Cerebellar cortex (tissue), 1 donor: ENCODE measurements at regions not wholly inside any gene's neighbourhood (a gene's known extent, or its start where the extent isn't known, plus 50 kb on each side); places are given as distances from the start of the nearest gene placed in this dataset.
"Not testable (repeated sequence)": the region's sequence is repeated elsewhere in the genome, so short reads cannot be mapped to it uniquely, and the experiment has no call there.

Experiments used
- DNase-seq: peaks from one replicate; pipeline ENCODE4 v3.0.0-alpha.2; 2015; ENCODE audit warnings: low spot score

GRCh38 chr16:87100306-87101058 lies 216.7 kb downstream of the C16orf95 start:
- DNase-seq, result no peak

- no peak for DNase-seq
Observed at GRCh38 chr16:87101903-87102302, 215.3 kb downstream of the C16orf95 start.

- DNase-seq, result no peak
Observed at GRCh38 chr16:87107201-87107600, 210.0 kb downstream of the C16orf95 start.

GRCh38 chr16:87108278-87108677 lies 208.9 kb downstream of the C16orf95 start:
- DNase-seq, result no peak

GRCh38 chr16:87108941-87109340 lies 208.3 kb downstream of the C16orf95 start:
- no peak for DNase-seq

- DNase-seq, result no peak
Observed at GRCh38 chr16:87114832-87115231, 202.4 kb downstream of the C16orf95 start.

- no peak for DNase-seq
Observed at GRCh38 chr16:87115646-87116045, 201.5 kb downstream of the C16orf95 start.

- DNase-seq, result no peak
Observed at GRCh38 chr16:87117936-87118335, 199.3 kb downstream of the C16orf95 start.

- DNase-seq, result no peak
Observed at GRCh38 chr16:87119168-87119567, 198.0 kb downstream of the C16orf95 start.

GRCh38 chr16:87119748-87120147 lies 197.4 kb downstream of the C16orf95 start:
- DNase-seq, result no peak

- DNase-seq, result no peak
Observed at GRCh38 chr16:87121816-87122215, 195.4 kb downstream of the C16orf95 start.

- no peak for DNase-seq
Observed at GRCh38 chr16:87123356-87124001, 193.7 kb downstream of the C16orf95 start.

GRCh38 chr16:87124405-87124804 lies 192.8 kb downstream of the C16orf95 start:
- not testable (repeated sequence) for DNase-seq

GRCh38 chr16:87125206-87126155 lies 191.7 kb downstream of the C16orf95 start:
- no peak for DNase-seq

GRCh38 chr16:87126403-87127025 lies 190.7 kb downstream of the C16orf95 start:
- no peak for DNase-seq

- DNase-seq, result no peak
Observed at GRCh38 chr16:87127061-87127765, 190.0 kb downstream of the C16orf95 start.

- no peak for DNase-seq
Observed at GRCh38 chr16:87127766-87128147, 189.4 kb downstream of the C16orf95 start.

- no peak for DNase-seq
Observed at GRCh38 chr16:87129771-87130170, 187.4 kb downstream of the C16orf95 start.

GRCh38 chr16:87131061-87131995 lies 185.9 kb downstream of the C16orf95 start:
- DNase-seq, result no peak

- no peak for DNase-seq
Observed at GRCh38 chr16:87131996-87132345, 185.2 kb downstream of the C16orf95 start.
